Activated effector memory CD4-positive, alpha-beta T cell treated with anti-CD3 and anti-CD28 coated beads, Interleukin-2, amount 50 U/mL, for 16 hours (primary cell): ENCODE measurements at regions not wholly inside any gene's neighbourhood (a gene's known extent, or its start where the extent isn't known, plus 50 kb on each side); places are given as distances from the start of the nearest gene placed in this dataset.

Experiments
- DNase-seq: peaks from one replicate; pipeline ENCODE4 v3.0.0-alpha.2; 2020

DNA sequence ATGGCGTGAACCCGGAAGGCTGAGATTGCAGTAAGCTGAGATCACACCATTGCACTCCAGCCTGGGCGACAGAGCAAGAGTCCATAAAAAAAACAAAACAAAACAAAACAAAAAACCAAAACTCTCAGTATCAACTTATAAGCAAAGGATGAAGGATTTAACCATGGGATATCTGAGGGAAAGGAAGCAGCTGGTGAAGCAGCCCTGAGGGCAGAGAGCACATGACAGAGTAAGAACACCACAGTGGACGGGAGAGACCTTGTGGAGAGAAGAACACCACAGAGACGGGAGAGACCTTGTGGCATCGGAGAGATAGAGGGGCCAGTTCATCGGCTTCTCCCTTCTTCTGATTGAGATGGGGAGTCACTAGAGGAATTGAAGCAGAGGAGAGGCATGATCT is 697.2 kb downstream of the HDGFL1 start:
- no peak for DNase-seq

DNA sequence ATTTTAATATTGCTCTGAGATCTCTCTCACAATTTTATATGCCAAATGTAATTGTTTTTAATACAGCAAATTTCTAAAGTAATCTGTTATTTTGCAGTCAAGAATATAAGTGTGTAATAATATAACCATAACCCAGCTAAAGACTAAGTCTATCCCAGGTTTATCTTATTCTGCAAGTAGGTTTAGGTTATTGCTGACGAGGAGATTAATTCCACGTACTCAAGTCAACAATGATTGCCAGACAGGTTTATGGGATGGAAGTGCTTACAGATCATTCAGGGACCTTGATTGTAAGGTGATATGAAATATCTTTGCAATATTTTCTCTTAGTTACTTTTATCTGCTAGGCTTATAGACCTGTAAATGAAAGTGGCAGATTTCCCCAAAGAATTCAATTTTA is 698.3 kb downstream of the HDGFL1 start:
- no peak for DNase-seq

DNA sequence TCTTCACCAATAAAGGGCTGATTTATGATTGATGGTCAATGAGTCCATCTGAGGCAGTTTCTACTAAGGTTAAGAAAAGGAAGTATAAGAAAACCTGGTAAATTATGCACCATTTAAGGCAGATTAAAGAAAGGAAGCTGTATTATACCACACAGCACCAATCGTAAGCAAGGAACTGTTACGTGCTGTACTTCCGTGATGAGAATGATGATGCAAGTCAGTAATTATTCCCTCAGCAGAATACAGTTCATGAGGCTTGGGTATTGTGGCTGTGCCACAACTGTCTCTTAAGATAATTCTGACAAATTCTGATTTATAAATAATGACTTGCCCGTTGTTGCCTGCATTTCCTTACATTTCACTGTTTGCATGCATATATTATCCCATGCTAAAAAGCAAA is 699.0 kb downstream of the HDGFL1 start:
- no peak for DNase-seq

DNA sequence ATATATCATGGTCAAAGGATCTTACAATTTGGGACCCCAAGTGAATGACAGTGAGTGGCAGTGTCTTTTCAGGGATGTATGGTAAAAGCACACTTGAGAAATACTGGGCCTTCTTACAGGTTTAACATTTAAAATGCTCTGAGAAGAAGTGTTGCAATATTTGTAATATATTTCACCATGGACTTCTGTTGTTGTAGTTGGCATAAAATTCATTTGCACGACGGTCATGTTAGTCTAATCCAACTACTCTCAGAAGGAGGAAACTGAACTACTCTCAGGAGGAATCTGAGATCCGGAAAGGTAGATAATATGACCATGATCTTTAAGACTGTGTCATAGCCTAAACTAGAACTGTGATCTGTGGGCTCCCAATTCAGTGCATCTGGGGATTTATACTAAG is 700.1 kb downstream of the HDGFL1 start:
- DNase-seq: no peak

DNA sequence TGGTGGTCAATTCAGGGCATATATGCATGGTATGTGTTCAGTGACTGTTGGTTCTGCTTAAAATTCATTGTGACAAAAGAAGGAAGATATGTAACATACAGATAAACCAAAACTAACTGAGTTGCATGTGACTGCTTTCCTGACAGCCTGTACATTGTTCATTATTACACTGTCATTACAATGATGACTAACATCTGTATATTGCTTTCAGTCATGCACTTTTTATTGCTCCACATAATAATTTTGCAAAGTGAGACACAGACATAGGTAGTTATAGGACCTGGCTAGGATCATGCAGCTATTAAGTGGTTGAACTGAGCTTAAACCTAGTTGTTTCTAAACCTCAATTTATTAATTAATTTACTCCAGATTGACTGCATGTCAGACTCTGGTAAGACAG is 703.2 kb downstream of the HDGFL1 start:
- no peak for DNase-seq

DNA sequence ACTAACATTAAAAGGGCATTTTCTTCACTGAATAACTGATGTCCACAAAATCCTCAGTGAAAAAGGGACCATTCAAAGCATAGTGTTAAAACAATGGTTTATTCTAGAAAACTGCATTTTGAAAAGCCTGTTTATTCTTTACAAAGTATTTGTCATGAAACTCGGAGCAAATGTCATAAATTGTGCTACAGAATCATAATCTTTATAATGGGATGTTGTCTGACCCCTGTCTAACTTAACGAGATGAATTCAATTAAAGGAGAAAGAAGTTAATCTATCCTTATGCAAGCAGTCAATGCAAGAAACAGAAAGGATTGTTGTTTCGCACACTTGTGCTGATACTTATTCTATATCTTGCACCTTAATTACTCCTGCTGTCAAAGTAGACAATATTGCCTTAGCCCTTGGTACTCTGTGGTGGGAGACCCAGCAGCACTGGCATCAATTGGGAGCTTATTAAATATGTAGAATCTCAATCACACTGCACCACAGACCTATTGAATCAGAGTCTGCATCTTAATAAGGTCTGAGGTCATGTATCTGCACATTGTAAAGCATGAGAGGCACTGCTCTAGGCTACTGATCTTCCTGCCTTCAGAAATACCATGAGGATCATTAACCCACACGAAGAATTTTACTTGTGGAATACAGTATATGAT is 708.3 kb downstream of the HDGFL1 start:
- no peak for DNase-seq

DNA sequence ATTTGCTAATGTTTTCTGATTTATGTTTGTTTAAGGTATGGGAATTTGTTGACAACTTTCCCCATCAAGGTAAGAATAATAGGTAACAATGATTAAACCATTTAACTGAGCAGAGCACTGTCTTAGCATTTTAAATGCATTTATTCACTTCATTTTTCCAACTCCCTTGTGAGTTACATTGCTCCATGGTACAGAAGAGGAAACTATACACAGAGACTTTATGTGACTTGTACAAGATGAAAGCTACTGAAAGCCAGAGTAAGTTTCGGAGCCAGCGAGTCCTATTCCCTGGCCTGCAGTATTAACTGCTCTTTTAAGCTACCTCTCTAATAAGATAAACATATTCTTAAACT is 708.8 kb downstream of the HDGFL1 start:
- no peak for DNase-seq

DNA sequence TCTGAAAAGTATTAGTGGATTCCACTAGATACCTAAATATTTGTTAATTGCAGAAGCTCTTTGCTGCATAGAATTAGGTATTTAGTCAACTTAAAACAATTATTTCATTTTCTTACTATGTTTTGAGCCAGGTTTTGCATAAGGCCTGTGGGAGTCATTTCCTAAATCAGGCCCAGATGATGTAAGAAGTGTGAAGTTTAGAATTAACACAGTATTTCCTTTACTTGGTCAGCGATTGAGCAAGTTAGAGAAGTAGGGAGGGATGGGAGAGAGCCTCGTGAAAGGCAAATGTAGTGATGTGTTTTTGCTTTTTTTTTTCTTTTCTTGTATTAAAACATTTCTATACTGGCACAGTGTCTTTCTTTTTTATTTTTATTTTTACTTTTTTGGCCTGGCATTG is 711.1 kb downstream of the HDGFL1 start:
- no peak for DNase-seq

DNA sequence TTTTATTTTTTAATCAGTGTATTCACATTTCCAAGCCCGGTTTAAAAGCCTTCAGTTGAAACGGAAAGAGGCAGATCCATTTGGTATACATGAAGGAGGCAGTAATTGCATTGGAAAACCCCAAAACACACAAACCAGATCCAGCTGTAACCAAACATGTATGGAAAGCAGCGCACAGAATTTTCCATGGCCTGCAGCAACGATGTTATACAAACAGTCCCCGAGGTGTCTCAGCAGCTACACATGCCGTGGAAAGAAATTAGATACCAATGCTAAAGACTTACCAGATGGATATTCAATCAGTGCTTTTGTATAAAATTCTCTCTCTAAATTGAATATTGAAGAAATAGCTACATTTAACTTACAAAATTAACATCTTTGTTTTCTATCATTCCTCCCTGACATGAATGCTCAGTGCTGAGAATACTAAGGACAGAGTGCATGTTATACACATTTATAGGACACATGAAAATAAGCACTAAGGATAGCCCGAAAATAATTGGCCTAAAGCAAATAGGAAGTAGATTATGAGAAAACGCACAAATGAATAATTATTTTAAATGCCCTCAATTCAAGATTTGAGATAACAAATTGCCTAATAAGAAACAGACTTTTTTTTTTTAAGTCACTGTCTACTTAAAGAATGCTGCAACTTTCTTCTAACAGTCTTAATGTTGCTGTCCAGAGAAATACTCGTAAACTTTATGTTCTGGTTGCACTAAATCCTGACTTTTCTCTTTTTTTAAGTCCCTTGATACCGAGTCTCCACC is 713.1 kb downstream of the HDGFL1 start:
- DNase-seq: no peak

DNA sequence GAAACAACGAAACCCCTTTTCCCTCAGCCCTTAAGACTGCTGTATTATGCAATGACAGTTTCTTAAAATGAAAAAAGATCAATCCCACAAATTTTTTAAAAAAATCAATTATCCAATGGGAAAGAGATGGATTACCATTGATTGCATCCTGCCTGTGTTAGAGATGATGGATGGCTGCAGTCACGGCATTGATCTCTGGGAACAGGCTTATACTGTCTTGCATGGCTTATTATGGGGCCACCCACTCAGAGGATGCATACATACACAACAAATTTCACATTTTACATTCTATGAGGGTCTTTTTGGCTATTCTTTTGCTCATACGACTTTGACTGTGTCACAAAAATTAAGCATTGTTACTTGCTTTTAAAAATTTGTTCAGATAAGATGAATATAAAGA is 724.3 kb downstream of the HDGFL1 start:
- DNase-seq: no peak

DNA sequence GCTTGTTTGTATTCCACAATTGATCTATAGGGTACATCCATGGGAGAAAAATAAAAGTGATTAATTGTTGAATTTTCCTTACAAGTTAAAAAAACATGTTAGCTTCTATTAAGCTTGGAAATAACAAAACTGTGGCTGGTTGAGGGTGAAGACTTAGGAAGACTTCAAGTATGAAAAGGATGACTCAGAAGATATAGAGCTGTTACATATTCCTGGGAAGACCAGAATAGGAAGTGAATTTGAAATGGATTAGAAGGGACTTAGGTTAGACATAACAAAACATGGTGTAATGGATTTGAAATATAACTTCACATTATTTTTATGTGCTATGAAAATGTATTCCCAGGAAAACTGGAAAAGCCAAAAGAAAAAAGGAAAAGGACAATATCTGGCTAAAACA is 732.2 kb downstream of the HDGFL1 start:
- no peak for DNase-seq

DNA sequence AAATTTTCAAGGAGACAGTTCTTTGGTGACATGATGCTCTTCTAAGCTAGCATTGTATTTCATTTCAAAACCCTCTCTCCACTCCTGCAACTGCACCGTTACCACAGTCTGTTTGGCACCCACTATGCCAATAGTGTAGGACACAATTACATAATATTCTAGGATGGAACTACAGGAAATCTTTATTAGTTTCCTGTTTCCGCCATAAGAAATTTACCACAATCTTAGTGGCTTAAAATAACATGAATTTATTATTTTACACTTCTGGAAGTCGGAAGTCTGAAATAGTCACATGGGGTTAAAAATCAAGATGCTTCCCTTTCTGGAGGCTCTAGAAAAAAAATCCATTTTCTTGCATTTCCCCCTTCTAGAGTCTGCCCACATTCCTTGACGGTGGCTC is 733.1 kb downstream of the HDGFL1 start:
- DNase-seq: no peak

DNA sequence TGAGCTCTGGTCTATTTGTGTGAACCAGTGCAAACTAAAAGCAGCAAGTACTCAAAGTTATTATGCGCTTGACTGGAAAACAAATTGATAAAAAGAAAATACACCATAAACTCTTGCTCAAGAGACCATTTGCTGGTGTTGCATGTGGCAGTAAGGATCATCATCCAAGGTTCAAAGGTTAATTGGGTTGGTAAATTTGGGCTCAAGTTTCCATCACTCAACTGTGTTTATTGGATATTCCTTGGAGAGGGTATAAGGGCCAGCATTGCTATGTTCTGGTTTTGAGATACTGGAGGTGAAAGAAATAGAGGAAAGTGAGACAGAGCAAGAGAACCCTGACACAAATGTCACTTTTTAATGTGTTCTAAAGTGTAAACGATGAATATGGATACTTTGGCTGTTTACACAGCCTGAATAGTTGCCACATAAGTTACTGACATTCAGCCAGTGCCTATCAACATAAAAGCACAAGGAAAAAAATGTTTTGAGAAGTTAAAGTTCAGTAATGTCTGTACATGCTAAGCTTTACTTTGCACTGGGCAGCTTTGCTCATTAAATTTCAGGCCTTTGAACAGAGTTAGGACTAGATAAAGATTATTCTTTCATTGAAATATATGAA is 736.1 kb downstream of the HDGFL1 start:
- no peak for DNase-seq

DNA sequence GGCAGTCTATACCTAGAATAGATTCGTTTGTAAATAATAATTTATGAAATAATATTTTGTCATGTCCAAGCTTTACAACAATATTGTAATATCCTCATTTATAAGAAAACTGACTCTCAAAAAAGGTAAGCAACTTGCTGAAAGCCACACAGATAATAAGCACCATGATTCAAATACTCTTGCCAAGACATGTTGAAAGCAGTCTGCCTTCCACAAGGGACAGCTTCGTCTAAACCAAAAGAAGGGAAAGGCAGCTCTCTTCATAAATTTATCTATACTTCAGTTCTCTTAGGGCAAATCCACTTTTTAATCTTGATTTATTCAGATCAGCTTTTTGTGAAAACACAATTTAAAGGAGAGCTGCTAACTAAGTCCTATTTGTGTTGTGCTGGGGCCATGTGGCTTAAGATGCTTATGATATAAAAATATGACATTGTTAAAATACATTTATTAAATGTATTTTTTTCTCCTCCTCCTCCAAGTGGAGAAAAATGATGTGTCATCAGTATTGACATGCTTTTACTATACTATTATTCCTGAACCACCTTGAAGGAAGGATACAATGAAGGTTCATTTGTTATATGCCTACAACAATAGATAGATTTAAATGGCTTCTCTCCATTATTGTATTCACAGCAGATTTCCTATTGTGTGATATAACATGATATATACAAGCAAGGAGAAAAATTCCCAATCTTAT is 737.0 kb downstream of the HDGFL1 start:
- DNase-seq: no peak

DNA sequence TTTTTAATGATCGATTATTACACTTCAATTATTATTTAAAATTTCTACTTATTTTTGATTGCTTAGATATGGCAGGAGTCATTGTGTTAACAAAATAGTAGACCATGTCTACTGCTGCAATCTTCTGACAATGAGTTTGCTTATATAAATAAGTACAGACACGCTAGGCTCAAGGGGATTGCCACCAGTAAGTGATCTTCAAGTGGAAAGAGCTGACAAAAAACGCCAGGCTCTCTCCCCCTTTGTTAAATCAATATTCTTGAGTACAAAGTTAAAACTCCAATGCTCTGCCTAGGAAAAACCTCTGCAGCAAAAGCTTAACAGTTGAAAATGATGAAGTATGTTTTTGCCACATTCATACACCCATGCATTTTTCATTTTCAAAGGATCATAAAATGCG is 738.1 kb downstream of the HDGFL1 start:
- no peak for DNase-seq

DNA sequence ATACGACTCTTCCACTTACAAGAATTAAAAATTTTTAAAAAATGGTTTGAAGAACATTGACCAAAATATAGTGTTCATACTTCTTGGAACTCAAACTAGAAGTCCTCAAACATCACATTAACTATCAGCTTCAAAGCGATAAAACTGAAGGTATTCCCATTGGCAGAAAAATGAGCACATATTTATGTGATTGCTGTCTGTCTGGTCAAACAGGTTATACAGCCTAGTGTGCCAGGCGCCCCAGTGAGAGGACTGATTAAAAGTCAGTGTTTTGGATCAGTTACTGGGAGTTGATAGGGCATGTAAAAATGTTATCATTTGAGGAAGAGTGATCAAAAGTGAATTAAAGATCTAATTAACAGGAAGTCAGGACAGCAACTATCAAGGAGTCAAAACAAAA is 738.8 kb downstream of the HDGFL1 start:
- no peak for DNase-seq

DNA sequence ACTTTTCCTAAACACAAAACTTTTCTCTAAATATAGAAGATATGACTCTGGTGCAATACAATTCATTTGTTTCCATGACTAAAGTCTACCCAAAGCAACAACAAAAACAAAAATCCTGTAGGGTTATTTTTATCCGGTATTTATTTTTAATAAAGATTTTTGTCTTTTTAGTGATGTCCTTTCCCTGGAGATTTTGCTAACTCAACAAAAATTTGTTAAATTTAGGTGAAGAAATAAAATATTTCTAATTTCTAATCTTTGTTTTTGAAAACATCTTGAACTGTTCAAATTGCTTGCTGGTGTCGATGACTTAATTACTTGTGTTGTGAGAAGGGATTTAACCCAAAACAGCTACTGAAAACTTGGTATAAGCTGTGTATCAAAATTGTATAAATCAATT is 741.8 kb downstream of the HDGFL1 start:
- no peak for DNase-seq

DNA sequence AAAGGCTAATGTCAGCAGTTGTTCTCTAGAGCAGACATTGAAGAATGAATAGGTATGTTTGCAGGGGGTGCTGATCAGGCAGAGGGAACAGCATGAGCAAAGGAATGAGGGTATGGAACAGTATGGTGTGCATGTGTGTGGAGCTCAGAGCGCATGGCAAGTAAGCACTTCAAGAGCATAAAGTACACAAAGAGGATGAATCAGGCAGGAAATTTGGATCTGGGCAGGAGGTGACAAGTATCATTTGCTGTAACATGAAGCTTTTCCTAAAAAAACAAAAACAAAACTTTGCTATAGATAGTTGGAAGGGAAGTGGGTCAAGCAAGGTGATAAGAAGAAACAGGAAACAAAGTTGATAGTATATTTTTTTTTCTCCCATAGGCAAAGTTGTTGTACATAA is 746.8 kb downstream of the HDGFL1 start:
- no peak for DNase-seq

DNA sequence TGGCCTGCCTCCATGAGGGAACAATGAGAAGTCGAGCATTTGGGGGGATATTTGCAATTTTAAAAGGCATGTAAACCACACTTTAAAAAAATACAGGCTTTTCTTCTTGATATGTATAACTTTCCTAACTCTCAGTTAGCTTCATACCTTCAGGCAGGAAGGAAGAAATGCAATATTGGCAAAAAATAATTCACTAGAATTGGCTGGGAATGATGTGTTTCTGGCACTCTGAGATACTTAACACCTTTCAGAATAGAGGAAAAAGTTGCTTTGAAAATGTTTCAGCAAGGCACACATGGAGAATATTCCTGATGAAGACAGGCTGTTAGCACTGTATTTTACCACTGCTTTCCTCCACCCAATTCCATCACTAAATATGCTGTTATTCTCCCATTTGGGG is 747.6 kb downstream of the HDGFL1 start:
- DNase-seq: no peak

DNA sequence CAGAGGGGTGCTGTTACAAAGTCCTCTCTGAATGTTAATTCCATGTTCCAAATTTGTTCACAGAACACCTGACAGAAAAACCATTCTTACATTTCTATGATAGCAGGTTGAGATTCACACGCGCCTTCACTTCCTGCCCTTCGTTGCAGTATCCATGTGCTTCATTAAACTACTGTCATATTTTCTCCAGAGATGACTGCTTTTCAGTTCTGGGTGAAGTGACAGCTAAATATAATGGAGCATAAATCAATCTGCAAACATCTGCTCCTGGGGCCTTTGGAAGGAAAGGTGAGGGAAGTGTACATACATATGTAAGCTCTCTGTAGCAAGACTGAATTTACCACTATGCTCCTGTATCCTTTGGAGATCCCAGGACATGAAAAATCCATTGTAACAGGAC is 750.2 kb downstream of the HDGFL1 start:
- no peak for DNase-seq

DNA sequence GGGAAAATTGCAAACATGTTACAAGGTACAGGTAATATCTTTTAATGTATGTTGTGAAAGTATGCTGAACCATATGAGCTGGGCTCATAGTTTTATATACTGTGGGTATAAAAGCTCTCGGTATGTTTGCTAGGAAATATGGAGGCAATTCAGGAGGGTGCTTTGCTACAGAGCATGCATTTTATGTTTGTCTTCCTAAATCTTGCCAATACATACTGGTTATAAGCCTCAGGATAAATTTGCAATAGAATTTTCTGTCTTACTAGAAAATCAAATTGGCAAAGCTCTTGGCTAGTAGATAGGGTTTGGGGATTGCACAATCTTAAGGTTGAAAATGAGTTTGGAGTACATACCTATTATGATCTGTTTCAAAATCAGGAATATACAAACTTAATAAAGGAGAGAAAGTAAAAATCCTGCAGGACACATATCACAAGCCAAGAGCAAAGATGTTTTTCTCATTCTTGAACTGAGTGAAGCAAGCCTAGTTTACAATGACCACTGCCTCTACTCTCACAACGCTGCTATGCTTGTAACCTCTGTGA is 751.2 kb downstream of the HDGFL1 start:
- DNase-seq: no peak

DNA sequence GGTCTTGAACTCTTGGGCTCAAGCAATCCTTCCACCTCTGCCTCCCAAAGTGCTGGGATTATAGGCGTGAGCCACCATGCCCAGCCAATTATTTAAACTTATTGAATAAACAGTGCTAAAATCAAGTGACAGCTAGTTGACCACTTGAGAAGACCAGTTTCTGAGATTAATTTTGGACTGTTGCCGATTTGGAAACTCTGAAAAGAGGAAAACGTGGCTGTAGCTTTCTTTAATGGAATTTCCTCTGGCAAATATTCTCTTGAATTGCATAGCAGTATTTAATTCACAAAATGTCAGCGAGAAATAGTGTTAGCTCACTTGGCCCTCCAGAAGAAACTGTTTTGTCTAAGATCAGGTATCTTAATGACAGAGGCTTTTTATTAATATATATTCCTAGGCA is 754.5 kb downstream of the HDGFL1 start:
- no peak for DNase-seq

DNA sequence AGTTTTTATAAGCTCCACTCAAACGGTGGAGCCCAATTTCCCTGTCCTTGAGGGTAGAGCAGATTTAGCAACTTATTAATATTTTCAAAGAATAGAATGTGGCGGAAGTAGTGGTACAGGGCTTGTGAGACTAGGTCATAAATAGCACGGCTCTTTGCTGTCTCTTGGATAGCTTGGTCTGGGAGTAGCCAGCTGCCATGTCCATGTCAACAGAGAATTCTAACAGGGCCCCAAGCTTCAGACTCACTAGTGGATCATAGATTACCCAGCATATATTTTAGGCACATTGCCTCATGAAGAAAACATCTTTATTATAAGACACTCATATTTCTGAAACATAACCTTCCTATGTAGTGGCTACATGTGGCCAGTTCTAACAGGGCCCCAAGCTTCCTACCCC is 755.7 kb downstream of the HDGFL1 start:
- DNase-seq: no peak

DNA sequence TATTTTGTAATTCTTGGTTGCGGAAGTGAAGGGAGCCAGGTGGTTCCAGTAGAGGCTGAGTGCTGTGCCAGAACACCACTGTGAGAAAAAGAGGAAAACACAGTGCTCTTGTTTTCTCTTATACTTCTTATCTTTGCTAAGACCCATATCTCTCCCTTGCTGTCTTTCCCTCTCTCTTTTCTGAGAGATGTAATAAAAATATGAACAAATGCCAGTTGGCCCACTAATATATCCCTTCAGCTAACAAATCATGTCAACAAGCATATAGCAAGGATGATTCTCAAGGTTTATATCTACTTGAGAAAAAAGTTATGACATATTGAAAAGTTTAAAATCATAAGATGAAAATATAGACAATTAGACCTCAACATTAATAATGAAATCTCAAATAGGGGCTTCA is 758.3 kb downstream of the HDGFL1 start:
- no peak for DNase-seq
